ENCODE measurements at regions not wholly inside any gene's neighbourhood (a gene's known extent, or its start where the extent isn't known, plus 50 kb on each side); places are given as distances from the start of the nearest gene placed in this dataset.
"Not testable (repeated sequence)": the region's sequence is repeated elsewhere in the genome, so short reads cannot be mapped to it uniquely, and the experiment has no call there.

DNA sequence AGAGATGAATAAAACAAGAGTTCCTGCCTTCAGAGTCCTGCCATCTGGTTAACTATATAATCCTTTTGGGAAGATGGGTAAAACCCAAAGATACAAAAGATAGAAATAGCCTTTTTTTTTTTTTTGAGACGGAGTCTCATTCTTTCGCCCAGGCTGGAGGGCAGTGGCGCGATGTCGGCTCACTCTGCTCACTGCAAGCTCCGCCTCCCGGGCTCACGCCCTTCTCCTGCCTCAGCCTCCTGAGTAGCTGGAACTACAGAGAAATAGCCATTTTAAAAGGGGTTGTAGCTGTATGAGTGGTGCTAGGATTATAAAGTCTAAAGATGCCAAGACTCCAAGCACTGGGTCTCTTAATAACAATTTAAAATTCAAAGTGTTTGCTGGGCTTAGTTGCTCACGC, 97.2 kb downstream of the KDR start:
- no peak for DNase-seq (ENCODE audit: low read depth in 2 of 3, low spot score in 1 of 3)

DNA sequence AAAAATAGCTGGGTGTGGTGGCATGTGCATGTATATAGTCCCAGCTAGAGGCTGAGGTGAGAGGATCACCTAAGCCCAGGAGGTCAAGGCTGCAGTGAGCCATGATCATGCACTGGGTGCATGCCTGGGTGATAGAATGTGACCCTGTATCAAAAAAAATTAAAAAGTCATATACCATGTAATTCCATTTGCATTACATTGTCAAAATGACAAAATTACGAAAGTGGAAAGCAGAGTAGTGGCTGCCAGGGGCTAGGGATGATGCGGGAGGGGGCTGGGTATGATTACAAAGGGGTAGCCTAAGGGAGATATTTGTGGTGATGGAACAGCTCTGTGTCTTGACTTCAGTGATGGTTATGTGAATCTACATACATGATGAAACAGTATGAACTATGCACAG, 97.8 kb downstream of the KDR start:
- no peak for DNase-seq (ENCODE audit: low read depth in 2 of 3, low spot score in 1 of 3)

DNA sequence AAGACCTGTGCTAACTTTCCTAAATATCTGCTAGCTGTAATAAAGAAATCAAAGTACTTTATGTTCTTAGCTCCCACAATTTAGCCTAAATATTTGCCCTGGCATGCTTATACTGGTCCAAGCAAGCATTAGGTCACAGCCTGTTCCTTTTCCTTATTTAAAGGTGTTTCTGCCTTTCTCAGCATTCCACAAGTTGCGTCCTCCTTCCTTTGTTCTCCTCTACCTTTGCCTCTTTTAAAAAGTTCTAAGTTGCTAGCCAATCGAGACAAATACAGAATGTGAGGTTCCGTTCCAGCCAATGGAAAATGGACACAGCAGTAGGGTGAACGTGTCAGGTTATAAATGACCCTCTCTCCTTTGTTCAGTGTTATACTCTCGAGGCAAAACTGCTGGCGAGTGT, 99.9 kb downstream of the KDR start:
- not testable (repeated sequence) for DNase-seq (ENCODE audit: low read depth in 2 of 3, low spot score in 1 of 3)

DNA sequence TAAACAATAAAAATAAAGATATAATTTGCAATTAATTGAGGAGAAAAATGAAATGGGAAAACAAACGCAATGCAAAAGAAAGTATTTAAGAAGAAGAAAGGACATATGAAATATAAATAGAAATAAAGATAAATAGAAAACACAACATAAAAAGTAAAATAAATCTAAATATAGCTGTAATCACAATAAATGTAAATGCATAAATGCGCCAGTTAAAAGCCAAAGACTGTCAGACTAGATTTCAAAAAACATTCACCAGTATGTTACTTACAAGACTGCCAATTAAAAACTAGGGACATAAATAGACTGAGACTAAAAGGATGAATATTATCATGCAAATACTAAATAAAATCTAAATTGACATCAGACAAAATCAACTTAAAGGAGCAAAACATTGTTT, 102.4 kb downstream of the KDR start:
- DNase-seq (ENCODE audit: low read depth in 2 of 3, low spot score in 1 of 3): no peak

DNA sequence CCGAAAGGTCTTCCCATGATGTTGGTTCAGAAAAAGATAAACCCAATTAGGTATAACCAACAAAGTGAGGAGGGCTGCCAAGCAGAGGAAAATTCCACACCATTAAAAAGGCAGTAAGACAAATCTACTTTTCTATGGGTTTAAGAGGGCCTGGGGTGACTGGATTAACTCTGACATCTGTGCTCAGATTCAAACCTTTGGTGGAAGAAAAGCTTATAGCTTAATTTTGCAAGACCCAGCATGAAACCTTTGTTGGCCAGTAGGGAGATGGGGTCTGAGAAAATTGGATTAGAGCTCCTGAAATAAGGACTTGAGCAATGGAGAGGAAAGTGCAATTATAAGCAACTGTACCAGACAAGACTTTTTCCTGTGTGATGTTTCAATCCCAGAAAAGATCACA, 104.2 kb downstream of the KDR start:
- DNase-seq (ENCODE audit: low read depth in 2 of 3, low spot score in 1 of 3): no peak

DNA sequence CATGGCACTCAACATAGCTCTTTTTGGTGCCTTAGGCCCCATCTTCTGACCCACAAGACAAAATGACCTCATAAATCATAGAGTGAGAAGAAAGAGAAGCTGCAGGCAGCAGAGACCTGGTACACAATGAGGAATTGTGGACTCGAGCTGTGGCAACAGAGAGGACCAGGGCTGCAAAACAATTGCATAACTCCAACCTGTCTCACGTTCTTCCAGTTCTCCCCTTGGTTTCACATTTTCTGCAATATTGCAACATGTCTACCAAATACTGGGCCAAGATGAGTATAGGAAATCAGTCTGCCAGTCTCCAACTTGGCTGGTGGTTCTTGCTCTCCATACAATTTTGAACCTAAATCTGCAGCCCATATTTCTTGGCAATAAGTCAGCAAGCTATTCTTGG, 105.3 kb downstream of the KDR start:
- DNase-seq (ENCODE audit: low read depth in 2 of 3, low spot score in 1 of 3): no peak

DNA sequence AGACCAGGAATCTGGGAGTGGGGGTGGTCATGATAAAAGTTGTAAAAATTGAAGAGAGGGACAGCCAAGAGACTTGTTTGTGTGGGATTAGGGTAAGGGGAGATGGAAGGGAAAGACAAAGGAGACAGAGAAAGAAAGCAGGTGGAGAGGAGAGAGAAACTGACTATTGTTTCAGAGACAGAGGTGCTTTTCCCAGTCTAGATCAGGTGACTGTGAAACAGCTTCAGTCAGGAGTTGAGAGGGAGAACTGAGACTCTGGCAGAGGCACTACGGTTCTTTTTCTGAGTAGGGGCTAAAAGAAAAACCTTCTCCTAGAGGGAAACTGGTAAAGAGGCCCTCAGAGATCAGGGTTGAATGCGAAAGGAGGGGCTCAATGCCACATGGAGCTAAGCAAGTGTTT, 106.4 kb downstream of the KDR start:
- no peak for DNase-seq (ENCODE audit: low read depth in 2 of 3, low spot score in 1 of 3)

DNA sequence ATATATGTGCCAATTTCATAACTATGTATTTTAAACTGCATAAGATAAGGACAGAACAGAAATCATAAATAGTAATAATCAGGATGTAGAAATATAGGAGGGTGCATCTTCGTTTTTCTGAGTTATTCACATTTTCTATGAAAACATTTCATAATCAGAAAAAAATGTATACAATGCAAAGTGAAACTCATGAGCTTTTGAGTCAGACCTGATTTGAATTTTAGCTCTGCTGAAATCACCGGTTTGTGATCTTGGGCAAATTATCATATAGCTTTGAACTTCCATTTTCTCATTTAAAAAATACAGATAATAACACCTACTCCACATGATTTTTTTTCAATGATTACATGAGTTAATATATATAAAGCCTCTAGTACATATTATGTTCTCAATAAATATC, 106.9 kb downstream of the KDR start:
- DNase-seq (ENCODE audit: low read depth in 2 of 3, low spot score in 1 of 3): no peak

DNA sequence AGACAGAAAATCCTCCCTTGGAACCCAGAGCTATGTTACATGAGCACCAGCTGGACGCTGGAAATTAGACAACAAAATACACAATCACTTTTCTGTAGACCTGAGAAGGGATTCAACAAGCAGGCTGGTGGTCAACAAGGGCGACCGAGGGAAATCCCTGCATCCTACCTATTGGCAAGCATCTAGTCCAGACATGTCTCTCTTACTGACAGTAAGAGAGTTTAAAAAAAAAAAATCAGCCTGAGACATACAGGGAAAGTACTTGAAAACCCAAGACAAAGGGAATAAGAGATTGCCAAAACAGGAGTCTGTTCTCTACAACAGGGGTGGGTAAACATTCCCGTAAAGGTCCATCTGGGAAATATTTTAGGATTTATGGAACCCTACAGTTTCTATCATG, 108.0 kb downstream of the KDR start:
- DNase-seq (ENCODE audit: low read depth in 2 of 3, low spot score in 1 of 3): no peak

DNA sequence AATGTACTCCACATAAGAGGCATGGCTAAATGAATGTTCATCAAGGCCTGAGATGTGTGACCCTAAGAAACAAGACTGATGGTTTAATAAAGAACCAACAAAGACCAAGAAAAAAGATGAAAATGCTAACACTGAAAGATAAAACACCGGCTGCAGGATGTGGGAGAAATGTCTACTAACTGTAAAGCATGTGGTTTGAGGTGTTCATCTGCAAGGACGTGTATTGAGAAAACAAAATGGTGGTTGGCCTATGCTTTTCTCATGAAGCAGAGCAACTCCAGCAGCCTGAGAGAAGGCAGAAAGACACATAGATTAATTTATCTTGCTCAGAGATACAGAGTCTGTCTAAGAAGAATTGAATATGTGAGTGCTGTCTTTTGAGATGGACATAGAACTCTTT, 109.3 kb downstream of the KDR start:
- no peak for DNase-seq (ENCODE audit: low read depth in 2 of 3, low spot score in 1 of 3)

DNA sequence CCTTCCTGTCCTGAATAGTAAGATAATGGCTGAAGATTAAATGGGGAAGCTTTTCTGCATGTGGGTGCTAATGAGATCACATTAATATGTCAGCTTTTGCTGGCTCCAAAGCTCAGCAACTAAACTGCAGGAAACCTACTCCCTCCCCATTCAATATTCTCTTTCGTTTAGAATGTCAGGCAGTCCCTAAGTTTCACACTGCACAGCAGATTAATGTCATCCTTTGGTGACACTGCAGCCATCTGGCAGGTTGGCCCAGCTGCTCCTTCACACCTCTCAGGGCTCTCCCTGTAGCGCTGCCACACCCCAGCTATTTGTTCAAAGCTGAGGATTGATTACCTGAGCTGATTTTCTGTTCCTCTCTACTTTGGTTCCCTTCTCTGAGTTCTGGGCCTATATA, 110.5 kb downstream of the KDR start:
- no peak for DNase-seq (ENCODE audit: low read depth in 2 of 3, low spot score in 1 of 3)

DNA sequence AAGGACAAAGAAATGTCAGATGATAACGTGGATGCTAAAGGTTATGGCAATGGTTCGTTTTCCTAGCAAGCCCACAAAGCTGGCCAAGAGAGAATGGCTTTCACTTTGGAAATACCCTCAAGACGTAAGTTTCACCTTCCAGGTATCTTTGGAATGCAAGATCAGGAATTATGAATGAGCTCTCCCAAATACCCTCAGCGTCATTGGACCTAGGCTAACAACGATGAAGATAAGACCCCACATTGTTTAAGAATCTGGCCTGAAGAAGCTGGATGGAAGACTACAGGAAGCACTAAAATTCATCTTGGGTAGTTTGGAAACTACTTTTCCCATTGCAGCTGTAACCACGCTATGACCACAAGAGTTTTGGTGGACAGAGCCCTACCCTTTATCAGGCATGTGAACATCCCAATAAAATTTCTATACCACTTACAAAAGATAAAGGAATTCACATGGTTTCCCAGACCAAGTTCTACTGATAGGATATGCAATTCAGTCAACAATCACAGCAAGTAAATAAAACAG, 111.9 kb downstream of the KDR start:
- no peak for DNase-seq (ENCODE audit: low read depth in 2 of 3, low spot score in 1 of 3)

DNA sequence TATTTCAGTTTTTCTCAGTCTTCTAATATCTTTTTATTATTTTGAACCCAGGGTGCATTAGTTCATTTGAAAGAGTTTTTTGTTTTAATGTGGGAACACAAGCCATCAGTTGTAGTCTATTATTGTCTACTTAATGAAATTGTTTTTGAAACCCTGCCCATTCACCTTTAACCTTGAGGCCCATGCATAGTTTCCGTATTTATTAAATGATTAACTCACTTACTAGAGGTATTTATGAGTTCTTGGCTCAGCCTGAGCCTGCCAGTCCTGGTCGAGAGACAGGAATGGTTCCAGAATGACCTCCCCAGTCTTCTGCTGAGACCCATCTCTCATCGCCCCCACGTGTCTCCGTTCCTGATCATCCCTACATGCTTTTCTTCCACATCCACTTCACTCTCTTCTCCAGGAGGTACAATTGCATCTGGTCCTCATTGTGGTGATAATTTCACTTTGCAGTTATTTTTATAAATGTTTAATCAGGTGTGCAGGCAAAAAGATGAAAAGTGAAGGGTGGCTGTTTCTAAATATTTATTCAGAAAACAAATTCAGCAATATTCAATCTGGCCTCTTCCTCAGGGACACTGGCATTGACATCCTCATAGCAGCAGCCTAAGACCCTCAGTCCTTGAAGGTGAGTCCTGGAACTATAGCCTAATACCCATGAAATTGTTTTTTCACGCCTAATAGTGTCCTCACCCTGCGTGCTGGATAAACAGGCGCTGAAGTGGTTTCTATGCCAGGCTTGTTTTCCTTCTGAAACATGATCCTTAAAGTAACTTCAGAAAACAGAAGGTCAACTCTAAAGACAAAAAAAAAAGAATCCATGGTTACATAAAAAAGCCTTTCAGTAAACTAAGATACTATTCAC, 112.8 kb downstream of the KDR start:
- DNase-seq (ENCODE audit: low read depth in 2 of 3, low spot score in 1 of 3): no peak

DNA sequence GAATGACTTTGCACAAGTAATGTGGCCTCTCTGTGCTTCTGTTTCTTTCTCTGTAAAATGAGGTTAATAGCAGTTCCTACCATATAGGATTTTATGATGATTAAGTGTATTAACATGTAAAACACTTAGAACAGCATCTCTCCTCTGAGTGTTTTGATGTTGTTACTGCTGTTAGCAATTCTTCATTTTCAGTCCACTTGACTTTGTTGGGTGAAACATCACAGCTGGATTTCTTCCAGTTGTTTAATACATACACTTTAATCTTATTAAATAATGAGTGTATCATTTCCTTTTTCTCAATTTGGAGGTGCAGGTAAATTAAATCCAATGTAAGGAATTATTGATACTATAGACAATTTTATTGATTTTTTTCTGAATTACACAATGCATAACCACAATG, 113.6 kb downstream of the KDR start:
- DNase-seq (ENCODE audit: low read depth in 2 of 3, low spot score in 1 of 3): no peak

DNA sequence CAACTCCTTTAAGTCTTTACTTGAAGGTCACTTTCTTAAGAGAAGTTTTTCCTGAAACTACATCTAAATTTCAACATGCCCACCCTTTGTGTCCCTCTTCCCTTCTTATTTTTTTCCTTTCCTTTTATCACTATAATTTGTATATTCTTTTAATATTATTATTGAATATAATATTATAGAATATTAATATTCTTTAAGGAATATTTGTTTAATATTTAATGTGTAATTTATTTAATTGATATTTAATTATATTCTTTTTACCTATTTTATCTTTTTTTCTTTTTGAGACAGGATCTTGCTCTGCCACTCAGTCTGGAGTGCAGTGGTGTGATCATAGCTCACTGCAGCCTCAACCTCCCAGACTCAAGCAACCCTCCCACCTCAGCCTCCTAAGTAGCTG, 114.8 kb downstream of the KDR start:
- no peak for DNase-seq (ENCODE audit: low read depth in 2 of 3, low spot score in 1 of 3)

DNA sequence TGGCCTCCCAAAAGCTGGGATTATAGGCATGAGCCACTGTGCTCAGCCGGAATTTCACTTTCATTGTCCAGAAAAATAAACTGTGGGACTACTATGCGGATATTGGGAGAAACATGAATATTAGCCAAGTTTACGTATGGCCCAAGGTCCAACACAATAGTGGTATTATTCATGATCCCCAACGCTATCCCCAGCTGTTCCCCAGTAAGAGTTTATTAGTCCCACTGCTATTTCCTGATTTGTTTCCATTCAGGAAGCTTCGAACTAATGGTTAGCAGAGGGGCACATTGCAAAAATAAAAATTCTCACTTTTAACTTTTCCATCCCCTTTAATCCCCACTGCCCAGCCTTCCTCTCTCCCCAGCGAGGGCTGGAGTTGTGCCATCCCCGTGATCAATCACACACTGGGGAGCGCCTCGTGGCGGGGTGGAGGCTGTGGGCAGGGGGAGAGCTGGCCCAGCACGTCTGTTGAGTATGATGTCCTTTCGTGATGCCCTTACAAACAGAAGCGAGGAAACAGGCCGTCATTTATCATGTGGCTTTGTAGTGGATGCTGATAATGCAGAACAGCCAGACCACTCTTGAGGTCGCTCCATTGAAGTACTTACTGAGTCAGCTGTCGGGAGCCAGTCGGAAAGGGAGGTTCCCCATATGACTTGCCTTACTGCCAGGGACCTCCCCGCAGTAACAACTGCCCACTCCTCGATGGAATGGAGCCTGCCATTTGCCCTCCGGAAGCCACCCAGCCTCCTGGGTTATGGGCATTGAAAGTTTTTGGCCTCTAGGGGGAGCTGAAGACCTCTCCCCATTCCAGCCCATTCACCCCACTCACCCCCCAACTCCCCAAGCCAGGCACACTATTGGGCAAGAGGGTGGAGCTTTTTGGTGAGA, 117.0 kb downstream of the KDR start:
- DNase-seq (ENCODE audit: low read depth in 2 of 3, low spot score in 1 of 3): no peak

DNA sequence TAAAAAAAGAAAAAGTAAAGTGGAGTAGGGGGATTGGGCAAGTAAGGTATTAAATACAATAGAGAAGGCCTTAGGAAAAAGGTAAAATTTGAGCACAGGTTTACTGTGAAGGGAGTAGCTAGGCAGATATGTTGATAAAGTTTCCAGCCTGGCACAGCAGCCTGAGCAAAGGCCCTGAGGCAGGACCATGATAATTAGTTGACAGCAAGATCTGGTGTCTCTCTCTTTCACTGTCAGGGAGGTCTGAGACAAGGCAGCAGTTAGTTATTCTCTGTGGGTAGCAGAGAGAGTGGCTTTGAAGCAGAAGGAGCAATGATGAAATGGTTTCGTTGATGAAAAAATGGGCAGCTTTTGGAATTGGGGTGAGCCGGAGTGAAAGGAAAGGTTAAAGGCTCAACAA, 119.5 kb downstream of the KDR start:
- no peak for DNase-seq (ENCODE audit: low read depth in 2 of 3, low spot score in 1 of 3)

DNA sequence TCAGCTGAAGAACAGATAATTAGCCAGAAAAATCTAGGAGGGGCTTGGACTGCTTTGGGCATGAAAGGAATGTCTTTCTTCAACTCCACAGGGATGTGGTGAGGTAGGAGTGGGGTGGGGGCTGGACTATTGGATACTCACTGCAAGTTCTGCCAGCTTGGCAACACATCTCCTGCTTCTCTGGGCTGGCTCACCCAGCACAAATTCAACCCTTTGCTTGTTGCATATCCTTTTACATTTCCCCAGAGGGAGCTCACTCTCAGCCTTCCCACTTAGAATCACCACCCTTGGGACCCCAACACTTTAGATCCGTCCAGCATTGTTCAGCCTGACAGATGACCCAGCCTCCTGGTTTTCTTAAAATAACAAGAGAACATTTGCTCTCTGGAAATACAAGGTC, 120.6 kb downstream of the KDR start:
- DNase-seq (ENCODE audit: low read depth in 2 of 3, low spot score in 1 of 3): no peak

DNA sequence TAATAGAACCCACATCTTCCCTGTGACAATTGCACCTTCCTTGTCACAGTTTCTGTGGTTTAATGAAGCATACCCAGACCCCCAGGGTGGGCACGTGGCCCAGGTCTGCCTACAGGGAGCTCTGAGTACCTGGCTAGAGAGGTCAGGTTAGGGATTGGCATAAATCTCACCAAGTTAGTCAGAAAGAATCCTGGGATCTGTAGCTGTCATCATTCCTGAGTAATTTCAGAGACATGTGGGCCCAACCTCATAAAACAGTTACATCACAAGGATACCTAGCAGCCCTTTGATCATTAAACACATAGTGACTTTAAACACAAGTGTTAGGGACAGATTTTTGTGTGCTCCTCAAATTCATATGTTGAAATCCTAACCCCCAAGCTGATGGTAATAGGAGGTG, 123.0 kb downstream of the KDR start:
- no peak for DNase-seq (ENCODE audit: low read depth in 2 of 3, low spot score in 1 of 3)

DNA sequence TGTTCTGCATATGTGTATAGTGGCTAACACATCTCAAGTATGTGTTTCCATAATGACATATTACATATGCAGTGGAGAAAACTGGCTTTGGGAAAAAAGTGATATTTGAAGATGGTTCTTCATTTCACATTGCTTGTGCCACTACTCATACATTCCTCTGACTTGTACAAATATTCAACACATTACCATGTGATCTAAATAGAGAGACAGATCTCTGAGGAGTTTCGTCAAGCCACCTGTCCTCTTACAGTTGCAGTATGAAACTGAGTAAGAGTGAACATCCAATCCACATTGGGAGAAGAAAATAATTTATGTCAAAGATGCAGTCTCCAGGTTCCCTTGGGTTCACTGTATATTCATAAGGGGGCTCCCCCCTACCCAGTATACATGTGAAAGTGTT, 123.9 kb downstream of the KDR start:
- no peak for DNase-seq (ENCODE audit: low read depth in 2 of 3, low spot score in 1 of 3)

DNA sequence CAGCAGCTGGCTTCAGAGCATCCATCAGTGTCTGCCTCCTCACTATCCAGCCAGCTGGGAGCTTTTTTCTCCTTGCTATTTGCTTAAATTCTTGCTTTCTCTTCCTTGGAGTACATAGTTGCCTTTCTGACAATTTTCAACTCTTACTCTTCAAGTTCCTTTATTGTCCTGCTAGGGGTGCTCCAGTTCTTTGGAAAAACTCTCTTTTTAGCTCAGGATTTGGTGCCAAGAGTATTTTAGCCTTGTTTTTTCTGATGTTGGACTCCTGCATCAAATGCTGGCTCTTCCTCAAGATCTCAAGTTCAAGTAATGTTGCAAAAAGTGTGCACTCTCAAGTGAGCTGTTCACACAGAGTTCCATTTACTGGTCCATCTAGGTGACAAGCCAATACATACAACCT, 126.4 kb downstream of the KDR start:
- DNase-seq (ENCODE audit: low read depth in 2 of 3, low spot score in 1 of 3): no peak

DNA sequence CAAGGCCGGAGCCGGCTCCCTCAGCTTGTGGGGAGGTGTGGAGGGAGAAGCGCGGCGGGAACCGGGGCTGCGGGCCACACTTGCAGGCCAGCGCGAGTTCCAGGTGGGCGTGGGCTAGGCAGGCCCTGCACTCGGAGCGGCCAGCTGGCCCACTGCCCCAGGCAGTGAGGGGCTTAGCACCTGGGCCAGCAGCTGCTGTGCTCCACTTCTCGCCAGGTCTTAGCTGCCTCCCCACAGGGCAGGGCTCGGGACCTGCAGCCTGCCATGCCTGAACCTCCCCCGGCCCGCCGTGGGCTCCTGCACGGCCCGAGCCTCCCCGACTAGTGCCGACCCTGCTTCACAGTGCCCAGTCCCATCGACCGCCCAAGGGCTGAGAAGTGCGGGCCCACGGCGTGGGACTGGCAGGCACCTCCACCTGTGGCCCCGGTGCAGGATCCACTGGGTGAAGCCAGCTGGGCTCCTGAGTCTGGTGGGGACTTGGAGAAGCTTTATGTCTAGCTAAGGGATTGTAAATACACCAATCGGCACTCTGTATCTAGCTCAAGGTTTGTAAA, 131.8 kb downstream of the KDR start:
- DNase-seq (ENCODE audit: low read depth in 2 of 3, low spot score in 1 of 3): not testable (repeated sequence)
